ENCODE measurements at regions not wholly inside any gene's neighbourhood (a gene's known extent, or its start where the extent isn't known, plus 50 kb on each side); places are given as distances from the start of the nearest gene placed in this dataset.

DNA sequence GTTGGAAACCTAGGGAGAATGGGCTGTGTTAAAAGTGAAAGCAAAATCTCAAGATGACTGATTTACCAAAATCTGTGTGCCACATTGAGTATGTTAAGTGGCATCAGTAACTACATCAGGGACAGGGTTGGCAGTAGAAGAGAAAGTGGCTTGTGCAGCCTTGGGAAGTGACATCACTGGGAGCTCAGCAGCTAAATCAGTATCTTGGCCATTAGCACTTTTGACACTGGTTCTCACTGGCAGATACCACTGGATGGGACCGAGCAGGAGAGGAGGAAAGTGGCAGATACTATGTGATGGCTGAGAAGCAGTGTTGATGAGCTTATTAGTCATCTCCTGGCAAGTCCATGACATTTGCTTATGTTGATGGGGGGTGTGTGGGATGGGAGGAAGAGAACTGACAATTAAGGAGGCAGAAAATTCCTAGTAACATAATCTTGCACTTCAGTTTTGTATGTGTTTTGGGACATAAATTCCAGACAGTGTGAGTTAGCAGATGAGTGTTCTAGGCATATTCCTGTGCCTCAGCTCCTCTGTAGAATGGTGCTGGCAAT, 322.2 kb downstream of the SOX4 start:
- TF ChIP-seq, protein P1, sequence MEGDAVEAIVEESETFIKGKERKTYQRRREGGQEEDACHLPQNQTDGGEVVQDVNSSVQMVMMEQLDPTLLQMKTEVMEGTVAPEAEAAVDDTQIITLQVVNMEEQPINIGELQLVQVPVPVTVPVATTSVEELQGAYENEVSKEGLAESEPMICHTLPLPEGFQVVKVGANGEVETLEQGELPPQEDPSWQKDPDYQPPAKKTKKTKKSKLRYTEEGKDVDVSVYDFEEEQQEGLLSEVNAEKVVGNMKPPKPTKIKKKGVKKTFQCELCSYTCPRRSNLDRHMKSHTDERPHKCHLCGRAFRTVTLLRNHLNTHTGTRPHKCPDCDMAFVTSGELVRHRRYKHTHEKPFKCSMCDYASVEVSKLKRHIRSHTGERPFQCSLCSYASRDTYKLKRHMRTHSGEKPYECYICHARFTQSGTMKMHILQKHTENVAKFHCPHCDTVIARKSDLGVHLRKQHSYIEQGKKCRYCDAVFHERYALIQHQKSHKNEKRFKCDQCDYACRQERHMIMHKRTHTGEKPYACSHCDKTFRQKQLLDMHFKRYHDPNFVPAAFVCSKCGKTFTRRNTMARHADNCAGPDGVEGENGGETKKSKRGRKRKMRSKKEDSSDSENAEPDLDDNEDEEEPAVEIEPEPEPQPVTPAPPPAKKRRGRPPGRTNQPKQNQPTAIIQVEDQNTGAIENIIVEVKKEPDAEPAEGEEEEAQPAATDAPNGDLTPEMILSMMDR (IDR thresholded peaks at IDR 0.05) = no peak
- TF ChIP-seq, protein P2, sequence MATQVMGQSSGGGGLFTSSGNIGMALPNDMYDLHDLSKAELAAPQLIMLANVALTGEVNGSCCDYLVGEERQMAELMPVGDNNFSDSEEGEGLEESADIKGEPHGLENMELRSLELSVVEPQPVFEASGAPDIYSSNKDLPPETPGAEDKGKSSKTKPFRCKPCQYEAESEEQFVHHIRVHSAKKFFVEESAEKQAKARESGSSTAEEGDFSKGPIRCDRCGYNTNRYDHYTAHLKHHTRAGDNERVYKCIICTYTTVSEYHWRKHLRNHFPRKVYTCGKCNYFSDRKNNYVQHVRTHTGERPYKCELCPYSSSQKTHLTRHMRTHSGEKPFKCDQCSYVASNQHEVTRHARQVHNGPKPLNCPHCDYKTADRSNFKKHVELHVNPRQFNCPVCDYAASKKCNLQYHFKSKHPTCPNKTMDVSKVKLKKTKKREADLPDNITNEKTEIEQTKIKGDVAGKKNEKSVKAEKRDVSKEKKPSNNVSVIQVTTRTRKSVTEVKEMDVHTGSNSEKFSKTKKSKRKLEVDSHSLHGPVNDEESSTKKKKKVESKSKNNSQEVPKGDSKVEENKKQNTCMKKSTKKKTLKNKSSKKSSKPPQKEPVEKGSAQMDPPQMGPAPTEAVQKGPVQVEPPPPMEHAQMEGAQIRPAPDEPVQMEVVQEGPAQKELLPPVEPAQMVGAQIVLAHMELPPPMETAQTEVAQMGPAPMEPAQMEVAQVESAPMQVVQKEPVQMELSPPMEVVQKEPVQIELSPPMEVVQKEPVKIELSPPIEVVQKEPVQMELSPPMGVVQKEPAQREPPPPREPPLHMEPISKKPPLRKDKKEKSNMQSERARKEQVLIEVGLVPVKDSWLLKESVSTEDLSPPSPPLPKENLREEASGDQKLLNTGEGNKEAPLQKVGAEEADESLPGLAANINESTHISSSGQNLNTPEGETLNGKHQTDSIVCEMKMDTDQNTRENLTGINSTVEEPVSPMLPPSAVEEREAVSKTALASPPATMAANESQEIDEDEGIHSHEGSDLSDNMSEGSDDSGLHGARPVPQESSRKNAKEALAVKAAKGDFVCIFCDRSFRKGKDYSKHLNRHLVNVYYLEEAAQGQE (IDR thresholded peaks at IDR 0.05; ENCODE audit: insufficient read depth in 1 of 2, low read depth in 2 of 2, low read length in 1 of 2) = no peak
- TF ChIP-seq POLR2AphosphoS5 (IDR thresholded peaks at IDR 0.05; ENCODE audit: low read depth, low read length) = no peak
- no peak for TF ChIP-seq SIN3A (IDR thresholded peaks at IDR 0.05; ENCODE audit: borderline replicate concordance, insufficient read depth, low read depth, low read length)
- no peak for TF ChIP-seq TCF7L2 (IDR thresholded peaks at IDR 0.05; ENCODE audit: low read depth, low read length)
